K562 (cell line): ENCODE measurements at regions not wholly inside any gene's neighbourhood (a gene's known extent, or its start where the extent isn't known, plus 50 kb on each side); places are given as distances from the start of the nearest gene placed in this dataset.

Experiments used
- ATAC-seq: fragments of 200-7000 bp; cut with Tn5 transposase; 3 replicates; pipeline ENCODE4 v1.9.1; 2020; ENCODE audit warnings: moderate library complexity
- BruUV-seq: library from RNA; stranded (reverse); fragments of 400-500 nt; replicated peaks from 2 replicates; lab custom pipeline; 2021; lab: Mats Ljungman, UMichigan
- CTCF ChIA-PET: fragments of 300-600 bp; formaldehyde crosslinking; extraction: SDS; loops from one replicate; lab custom pipeline; 2021; ENCODE audit warnings: low intra/inter-chr PET ratio; lab: Yijun Ruan, JAX
- POLR2A ChIA-PET: fragments of 300-600, 350-650 bp; sonication (Branson Sonifier 250); formaldehyde crosslinking; extraction: SDS; loops from one replicate; lab custom pipeline; 2021; ENCODE audit warnings: antibody characterized with exemption, inconsistent platforms; lab: Yijun Ruan, JAX
- DNase-seq, 4 experiments: peaks; one replicate each; pipeline versions ENCODE4 v3.0.0 to v3.0.0-alpha.2; 2011 to 2018; ENCODE audit warnings: low spot score in 3 of 4, mixed read lengths in 3 of 4; ENCODE audit errors: extremely low read depth in 1 of 4
- FAIRE-seq: peaks from 2 replicates; lab custom pipeline; 2011; peaks lifted over from hg19 to GRCh38; lab: Jason Lieb, UNC
- H2AFZ ChIP-seq: 2 replicates; pipeline ENCODE4 v1.6.0; 2011; ENCODE audit warnings: low read depth, low read length, control low read depth, inconsistent platforms
- H3K27ac ChIP-seq: fragments of 200-600 bp; 3 replicates; pipeline ENCODE4 v1.8.0; 2011; ENCODE audit warnings: low read depth, mild to moderate bottlenecking, control low read depth, inconsistent platforms, low read length, moderate library complexity, mixed read lengths; ENCODE audit errors: extremely low read depth
- H3K27me3 ChIP-seq, 2 experiments: fragments of 300-600 bp in 1 of 2; 2 replicates in 1 of 2; 3 replicates in 1 of 2; pipeline versions ENCODE4 v1.6.0 to v1.8.0; 2011; ENCODE audit warnings: inconsistent platforms in 2 of 2, low read length in 2 of 2, mild to moderate bottlenecking in 1 of 2, mixed read lengths in 1 of 2, moderate library complexity in 1 of 2; ENCODE audit not compliant: control insufficient read depth in 2 of 2, insufficient read depth in 2 of 2
- H3K36me3 ChIP-seq: fragments of 300-600 bp; 3 replicates; pipeline ENCODE4 v1.8.0; 2011; ENCODE audit warnings: mild to moderate bottlenecking, low read length, inconsistent platforms; ENCODE audit not compliant: control insufficient read depth, insufficient read depth
- H3K4me1 ChIP-seq, 2 experiments: fragments of 200-600 bp in 1 of 2; replicated peaks in 1 of 2; 2 replicates in 1 of 2; 3 replicates in 1 of 2; pipeline versions ENCODE4 v1.5.1 to v1.8.0; 2011; ENCODE audit warnings: inconsistent platforms in 2 of 2, low read length in 2 of 2, mild to moderate bottlenecking in 1 of 2, mixed read lengths in 1 of 2, moderate library complexity in 1 of 2; ENCODE audit not compliant: control insufficient read depth in 2 of 2, insufficient read depth in 2 of 2
- H3K4me2 ChIP-seq: 2 replicates; pipeline ENCODE4 v1.6.1; 2011; ENCODE audit warnings: low read length, control low read depth, inconsistent platforms, mixed read lengths; ENCODE audit not compliant: insufficient read depth
- H3K4me3 ChIP-seq: fragments of 200-600 bp; sonication (generic), shearing (Covaris generic); 2 replicates; pipeline ENCODE4 v1.5.1; 2016; ENCODE audit warnings: control low read depth, inconsistent platforms
- H3K79me2 ChIP-seq: fragments of 200-600 bp; 3 replicates; pipeline ENCODE4 v1.8.0; 2011; ENCODE audit warnings: low read length, inconsistent platforms; ENCODE audit not compliant: control insufficient read depth, insufficient read depth
- H3K9ac ChIP-seq, 2 experiments: 2 replicates each; pipeline versions ENCODE4 v1.6.0 to v1.6.1; 2011; ENCODE audit warnings: low read depth in 2 of 2, low read length in 2 of 2, control low read depth in 1 of 2, inconsistent platforms in 1 of 2, mild to moderate bottlenecking in 1 of 2, mixed read lengths in 1 of 2; ENCODE audit not compliant: insufficient read depth in 1 of 2
- H3K9me1 ChIP-seq: one replicate; pipeline ENCODE4 v1.6.0; 2011; ENCODE audit warnings: inconsistent platforms, mild to moderate bottlenecking, low read length, moderate library complexity; ENCODE audit not compliant: control insufficient read depth, insufficient read depth
- H3K9me3 ChIP-seq: replicated peaks from 2 replicates; pipeline ENCODE4 v1.5.1; 2011; ENCODE audit warnings: low read depth, low read length, inconsistent platforms; ENCODE audit not compliant: control insufficient read depth, insufficient read depth
- H4K20me1 ChIP-seq: replicated peaks from 2 replicates; pipeline ENCODE4 v1.6.1; 2011; ENCODE audit warnings: low read length, inconsistent platforms, mixed read lengths; ENCODE audit not compliant: control insufficient read depth, insufficient read depth
- ARID1B ChIP-seq: fragments of 450-650 bp; IDR thresholded peaks from 2 replicates; pipeline ENCODE4 v1.6.1; 2016; ENCODE audit warnings: antibody characterized with exemption, mild to moderate bottlenecking, inconsistent platforms
- ARID2 ChIP-seq: fragments of 450-650 bp; IDR thresholded peaks from 2 replicates; pipeline ENCODE4 v1.6.1; 2017; ENCODE audit warnings: antibody characterized with exemption, mild to moderate bottlenecking
- BDP1 ChIP-seq: IDR thresholded peaks from 3 replicates; pipeline ENCODE4 v1.6.1; 2011; ENCODE audit not compliant: insufficient read length, insufficient read depth
- BRF1 ChIP-seq: IDR thresholded peaks from 3 replicates; pipeline ENCODE4 v1.6.1; 2011; ENCODE audit warnings: borderline replicate concordance, mild to moderate bottlenecking; ENCODE audit not compliant: insufficient read length; ENCODE audit errors: extremely low read depth
- CBFA2T3 ChIP-seq: fragments of 450-650 bp; IDR thresholded peaks from 2 replicates; pipeline ENCODE4 v1.6.1; 2017
- CHAMP1 ChIP-seq: fragments of 450-650 bp; IDR thresholded peaks from 2 replicates; pipeline ENCODE4 v1.6.1; 2016; ENCODE audit warnings: mild to moderate bottlenecking
- CTBP1 ChIP-seq: fragments of 450-650 bp; IDR thresholded peaks from 2 replicates; pipeline ENCODE4 v1.6.1; 2016; ENCODE audit warnings: borderline replicate concordance
- E2F3 ChIP-seq: fragments of 250-450 bp; sonication (Bioruptor Pico); IDR thresholded peaks from 2 replicates; pipeline ENCODE4 v1.4.0; 2020; ENCODE audit warnings: mild to moderate bottlenecking
- HDAC6 ChIP-seq: IDR thresholded peaks from 2 replicates; pipeline ENCODE4 v1.6.1; 2012; ENCODE audit warnings: low read depth, mild to moderate bottlenecking, control low read depth, inconsistent platforms, low read length, moderate library complexity
- HMG20B ChIP-seq: fragments of 250-450 bp; sonication (Bioruptor Pico); IDR thresholded peaks from 2 replicates; pipeline ENCODE4 v1.5.0; 2021; ENCODE audit warnings: mild to moderate bottlenecking
- JUND ChIP-seq, 2 experiments: IDR thresholded peaks; 2 replicates in 1 of 2; 3 replicates in 1 of 2; pipeline ENCODE4 v1.6.1; 2011; ENCODE audit warnings: borderline replicate concordance in 2 of 2, low read depth in 2 of 2, low read length in 2 of 2, improper control_type of control experiment in 1 of 2, missing biosample characterization in 1 of 2, missing genetic modification characterization in 1 of 2, missing genetic modification reagents in 1 of 2
- MTA2 ChIP-seq: fragments of 450-650 bp; IDR thresholded peaks from 2 replicates; pipeline ENCODE4 v1.6.1; 2016; ENCODE audit warnings: low read depth
- PHF8 ChIP-seq: fragments of 200-600 bp; sonication (generic); IDR thresholded peaks from 2 replicates; pipeline ENCODE4 v1.6.1; 2012; ENCODE audit warnings: mixed run types, mild to moderate bottlenecking, inconsistent platforms, low read length, moderate library complexity, borderline replicate concordance
- SMARCA4 ChIP-seq: fragments of 450-650 bp; IDR thresholded peaks from 2 replicates; pipeline ENCODE4 v1.6.1; 2016
- TCF3 ChIP-seq: sonication (generic); formaldehyde crosslinking; IDR thresholded peaks from 2 replicates; pipeline ENCODE4 v1.4.0; 2020; ENCODE audit warnings: mild to moderate bottlenecking, missing genetic modification reagents
- ZBTB17 ChIP-seq: fragments of 450-650 bp; formaldehyde crosslinking; IDR thresholded peaks from 2 replicates; pipeline ENCODE4 v1.4.0; 2020; ENCODE audit warnings: mild to moderate bottlenecking
- ZNF146 ChIP-seq: IDR thresholded peaks from one replicate; pipeline ENCODE4 v1.6.1; 2018; ENCODE audit warnings: missing compliant biosample characterization; ENCODE audit not compliant: unreplicated experiment
- WGBS: fragments of 100-300 bp; shearing (Covaris generic); methylation state at CpG from one replicate; pipeline ENCODE4 v1.1.6; 2016; ENCODE audit warnings: low coverage, mixed read lengths; ENCODE audit not compliant: insufficient coverage; ENCODE audit errors: missing lambda C conversion rate; 5-methylcytosine and 5-hydroxymethylcytosine counted together
- in situ Hi-C: fragments of 300-500 bp; cut with MboI; formaldehyde crosslinking; loops from 4 replicates; pipeline ENCODE4 v1.15.0; 2018; ENCODE audit warnings: inconsistent platforms, mixed read lengths
- intact Hi-C: fragments of 100-400 bp; cut with micrococcal nuclease; formaldehyde crosslinking; loops from 2 replicates; pipeline ENCODE4 v1.14.2; 2022
- TF ChIP-seq, protein P1 (sequence below): fragments of 250-450 bp; sonication (Bioruptor Pico); IDR thresholded peaks from 2 replicates; pipeline ENCODE4 v1.5.0; 2021
- TF ChIP-seq, protein P2 (sequence below), 2 experiments: IDR thresholded peaks in 1 of 2; conservative IDR thresholded peaks in 1 of 2; 2 replicates each; pipeline ENCODE4 v1.6.1; 2016; ENCODE audit warnings: low read depth in 2 of 2, mild to moderate bottlenecking in 1 of 2, missing compliant biosample characterization in 1 of 2, missing genetic modification characterization in 1 of 2, moderate library complexity in 1 of 2

DNA sequence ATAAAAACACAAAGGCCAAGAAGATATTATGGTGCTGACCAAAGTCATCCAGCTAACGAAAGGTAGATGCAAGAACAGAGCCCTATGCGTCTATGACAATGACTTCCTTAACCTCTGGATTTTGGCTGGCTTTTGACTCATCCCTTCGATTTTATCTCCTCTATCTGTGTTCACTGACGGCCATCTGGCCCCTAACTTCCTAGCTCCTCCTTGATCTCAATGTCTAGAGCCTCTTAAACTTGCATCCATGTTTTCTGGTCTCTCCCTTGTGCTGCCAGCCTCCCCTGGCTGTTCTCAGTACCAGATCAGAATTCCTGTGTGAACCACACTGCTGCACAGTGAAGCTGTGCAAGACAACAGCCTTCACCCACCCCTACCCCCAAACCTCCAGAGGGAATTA is 452.9 kb downstream of the UTRN start:
- intact Hi-C loops (no loop called here), in situ Hi-C loops (no loop called here)
- WGBS: 13% methylated on average over 4 of the region's 4 CpGs
- Histone ChIP-seq H3K4me3 (no peak overlapping the region), H3K36me3 (no peaks in the 10 kb centered on the region), H3K4me1 (no peaks in the 10 kb centered on the region), H3K27me3 (no peaks in the 10 kb centered on the region), H3K9ac (no peak overlapping the region), H3K9me3 (no peaks in the 10 kb centered on the region), H4K20me1 (no peaks in the 10 kb centered on the region; the same call in 1 of the 2 replicates), H3K79me2 (no peaks in the 10 kb centered on the region), H3K9me1 (no peaks in the 10 kb centered on the region), H3K4me2 (no peak overlapping the region), H3K27ac (no peak overlapping the region), H2AFZ (no peak overlapping the region)
- ChIA-PET CTCF (no interaction called here), POLR2A (no interaction called here)
- no TSS peak for BruUV-seq
- ATAC-seq: no peak; the same call in 2 of the 3 replicates
- no peak for FAIRE-seq
- peak in 2 of 4 experiments; percentile 12 to 28 for DNase-seq
- no peak for TF ChIP-seq PHF8
- TF ChIP-seq HDAC6: no peak
- peak; percentile 7; the same call in 1 of the 2 replicates for TF ChIP-seq TCF3 (CRISPR knock-in tag)
- peak; percentile 19; the same call in 1 of the 2 replicates for TF ChIP-seq SMARCA4
- peak; percentile 58 for TF ChIP-seq CTBP1
- TF ChIP-seq HMG20B (CRISPR knock-in tag): no peak
- peak; percentile 46; the same call in 1 of the 2 replicates for TF ChIP-seq ARID1B
- TF ChIP-seq BRF1: no peak
- TF ChIP-seq CBFA2T3: peak; percentile 7; the same call in 1 of the 2 replicates
- TF ChIP-seq MTA2: no peak
- no peak for TF ChIP-seq E2F3 (CRISPR knock-in tag)
- TF ChIP-seq, protein P1, sequence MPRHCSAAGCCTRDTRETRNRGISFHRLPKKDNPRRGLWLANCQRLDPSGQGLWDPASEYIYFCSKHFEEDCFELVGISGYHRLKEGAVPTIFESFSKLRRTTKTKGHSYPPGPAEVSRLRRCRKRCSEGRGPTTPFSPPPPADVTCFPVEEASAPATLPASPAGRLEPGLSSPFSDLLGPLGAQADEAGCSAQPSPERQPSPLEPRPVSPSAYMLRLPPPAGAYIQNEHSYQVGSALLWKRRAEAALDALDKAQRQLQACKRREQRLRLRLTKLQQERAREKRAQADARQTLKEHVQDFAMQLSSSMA: no peak
- no peak for TF ChIP-seq CHAMP1
- TF ChIP-seq JUND (IDR thresholded peaks at IDR 0.05; ENCODE audit: borderline replicate concordance, low read depth, low read length): peak; percentile 24; the same call in 1 of the 2 replicates
- TF ChIP-seq JUND (tag; IDR thresholded peaks at IDR 0.05; ENCODE audit: borderline replicate concordance, low read depth, low read length): peak; percentile 47; the same call in 1 of the 3 replicates
- TF ChIP-seq ZBTB17 (CRISPR knock-in tag): peak; percentile 40; the same call in 1 of the 2 replicates
- TF ChIP-seq, protein P2, sequence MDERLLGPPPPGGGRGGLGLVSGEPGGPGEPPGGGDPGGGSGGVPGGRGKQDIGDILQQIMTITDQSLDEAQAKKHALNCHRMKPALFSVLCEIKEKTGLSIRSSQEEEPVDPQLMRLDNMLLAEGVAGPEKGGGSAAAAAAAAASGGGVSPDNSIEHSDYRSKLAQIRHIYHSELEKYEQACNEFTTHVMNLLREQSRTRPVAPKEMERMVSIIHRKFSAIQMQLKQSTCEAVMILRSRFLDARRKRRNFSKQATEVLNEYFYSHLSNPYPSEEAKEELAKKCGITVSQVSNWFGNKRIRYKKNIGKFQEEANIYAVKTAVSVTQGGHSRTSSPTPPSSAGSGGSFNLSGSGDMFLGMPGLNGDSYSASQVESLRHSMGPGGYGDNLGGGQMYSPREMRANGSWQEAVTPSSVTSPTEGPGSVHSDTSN (CRISPR knock-in tag; IDR thresholded peaks at IDR 0.05; ENCODE audit: low read depth): no peak
- TF ChIP-seq, protein P2 (tag; conservative IDR thresholded peaks at IDR 0.05; ENCODE audit: low read depth): no peak
- TF ChIP-seq BDP1: no peak
- TF ChIP-seq ZNF146: no peak
- TF ChIP-seq ARID2: no peak
